HG03060 (cell line): ENCODE measurements at regions not wholly inside any gene's neighbourhood (a gene's known extent, or its start where the extent isn't known, plus 50 kb on each side); places are given as distances from the start of the nearest gene placed in this dataset.
"Not testable (repeated sequence)": the region's sequence is repeated elsewhere in the genome, so short reads cannot be mapped to it uniquely, and the experiment has no call there.

ENCODE experiments used
- ATAC-seq: cut with Tn5 transposase; IDR thresholded peaks from one replicate; pipeline ENCODE4 v1.9.1; 2021; ENCODE audit warnings: low read depth, moderate number of reproducible peaks; ENCODE audit not compliant: unreplicated experiment

GRCh38 chr1:120657804-120658203 is 65.9 kb upstream of the NBPF26 start:
- ATAC-seq = not testable (repeated sequence)

- not testable (repeated sequence) for ATAC-seq
Measured at GRCh38 chr1:120658622-120659021, 65.1 kb upstream of the NBPF26 start.

GRCh38 chr1:120659133-120659532 is 64.6 kb upstream of the NBPF26 start:
- ATAC-seq = not testable (repeated sequence)

- not testable (repeated sequence) for ATAC-seq
Measured at GRCh38 chr1:120664376-120665249, 59.1 kb upstream of the NBPF26 start.

- ATAC-seq = not testable (repeated sequence)
Measured at GRCh38 chr1:120665250-120665577, 58.5 kb upstream of the NBPF26 start.

GRCh38 chr1:120668187-120668586 is 55.6 kb upstream of the NBPF26 start:
- not testable (repeated sequence) for ATAC-seq
